ENCODE measurements at regions not wholly inside any gene's neighbourhood (a gene's known extent, or its start where the extent isn't known, plus 50 kb on each side); places are given as distances from the start of the nearest gene placed in this dataset.

DNA sequence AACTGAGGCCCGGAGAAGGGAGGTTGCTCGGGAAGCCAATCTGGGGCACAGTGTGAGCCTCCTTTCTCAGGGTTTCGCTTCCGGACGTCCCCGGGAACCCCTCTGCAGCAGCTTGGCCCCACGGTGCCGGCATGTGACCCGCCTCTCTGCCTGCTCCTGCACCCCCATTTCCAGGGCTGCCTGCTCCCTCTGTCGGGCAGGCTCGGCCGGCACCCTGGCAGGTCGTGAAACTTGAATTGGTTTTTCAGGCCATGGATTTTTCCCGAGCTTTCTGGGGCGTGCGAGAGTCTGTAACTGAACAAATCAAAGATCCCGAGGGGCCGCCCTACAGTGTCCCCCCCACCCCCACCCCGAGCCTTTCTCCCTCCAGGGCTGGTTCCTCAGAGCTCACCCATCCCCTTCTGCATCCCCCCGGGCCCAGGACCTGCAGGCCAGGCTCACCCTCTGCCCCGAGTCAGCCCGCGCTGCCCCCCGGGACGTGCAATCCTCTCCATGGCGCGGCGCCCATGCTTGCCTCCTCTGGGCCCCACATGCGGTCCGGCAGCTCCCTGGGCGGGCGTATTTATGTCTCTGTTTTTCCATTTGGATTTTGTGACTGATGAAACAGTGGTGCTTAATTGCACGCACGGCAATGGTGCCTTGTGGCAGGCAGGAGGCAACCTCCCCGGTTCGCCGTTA lies 58.1 kb downstream of the UNCX start:
- TF ChIP-seq POLR2A (IDR thresholded peaks at IDR 0.05; ENCODE audit: low read depth, low read length) (no peak), POLR2AphosphoS5 (IDR thresholded peaks at IDR 0.05; ENCODE audit: low read depth, low read length) (no peak)

Measured in GM12891 (cell line).